HG03571 (cell line): ENCODE measurements at regions not wholly inside any gene's neighbourhood (a gene's known extent, or its start where the extent isn't known, plus 50 kb on each side); places are given as distances from the start of the nearest gene placed in this dataset.

Experiments used
- ATAC-seq: cut with Tn5 transposase; IDR thresholded peaks from one replicate; pipeline ENCODE4 v1.9.1; 2021; ENCODE audit not compliant: unreplicated experiment

- no peak for ATAC-seq
Observed at GRCh38 chr1:188240772-188241406, 1412.1 kb downstream of the PLA2G4A start.

GRCh38 chr1:188241629-188242028 is 1412.9 kb downstream of the PLA2G4A start:
- no peak for ATAC-seq

- ATAC-seq: no peak
Observed at GRCh38 chr1:188243456-188243855, 1414.7 kb downstream of the PLA2G4A start.

- no peak for ATAC-seq
Observed at GRCh38 chr1:188244681-188245080, 1415.9 kb downstream of the PLA2G4A start.

GRCh38 chr1:188247255-188247654 is 1418.5 kb downstream of the PLA2G4A start:
- no peak for ATAC-seq

GRCh38 chr1:188249811-188250210 is 1421.1 kb downstream of the PLA2G4A start:
- ATAC-seq: no peak

- ATAC-seq: no peak
Observed at GRCh38 chr1:188251036-188251435, 1422.3 kb downstream of the PLA2G4A start.

- no peak for ATAC-seq
Observed at GRCh38 chr1:188261849-188262248, 1433.1 kb downstream of the PLA2G4A start.

- ATAC-seq: no peak
Observed at GRCh38 chr1:188269956-188270355, 1441.2 kb downstream of the PLA2G4A start.

GRCh38 chr1:188270497-188270896 is 1441.7 kb downstream of the PLA2G4A start:
- no peak for ATAC-seq

GRCh38 chr1:188277771-188278170 is 1449.0 kb downstream of the PLA2G4A start:
- no peak for ATAC-seq

- ATAC-seq: no peak
Observed at GRCh38 chr1:188281921-188282320, 1453.2 kb downstream of the PLA2G4A start.

- no peak for ATAC-seq
Observed at GRCh38 chr1:188295157-188295556, 1466.4 kb downstream of the PLA2G4A start.

- no peak for ATAC-seq
Observed at GRCh38 chr1:188302746-188303145, 1474.0 kb downstream of the PLA2G4A start.

- ATAC-seq: no peak
Observed at GRCh38 chr1:188314557-188315137, 1485.9 kb downstream of the PLA2G4A start.

- no peak for ATAC-seq
Observed at GRCh38 chr1:188317894-188318293, 1489.1 kb downstream of the PLA2G4A start.

GRCh38 chr1:188325211-188325610 is 1496.5 kb downstream of the PLA2G4A start:
- ATAC-seq: no peak

- ATAC-seq: no peak
Observed at GRCh38 chr1:188343914-188344313, 1515.2 kb downstream of the PLA2G4A start.

GRCh38 chr1:188350104-188350503 is 1521.4 kb downstream of the PLA2G4A start:
- ATAC-seq: no peak

- ATAC-seq: no peak
Observed at GRCh38 chr1:188355082-188355481, 1526.3 kb downstream of the PLA2G4A start.

- no peak for ATAC-seq
Observed at GRCh38 chr1:188355847-188356246, 1527.1 kb downstream of the PLA2G4A start.

- ATAC-seq: no peak
Observed at GRCh38 chr1:188359315-188359714, 1530.6 kb downstream of the PLA2G4A start.

GRCh38 chr1:188363943-188364342 is 1535.2 kb downstream of the PLA2G4A start:
- no peak for ATAC-seq
